Tibial artery (tissue), 4 donors: ENCODE measurements at regions not wholly inside any gene's neighbourhood (a gene's known extent, or its start where the extent isn't known, plus 50 kb on each side); places are given as distances from the start of the nearest gene placed in this dataset.

ENCODE experiments used
- DNase-seq, 2 donors: peaks; one replicate each; pipeline ENCODE4 v3.0.0-alpha.2; 2019
- H3K27ac ChIP-seq, 2 donors: fragments of 200-600 bp; sonication (generic) in 1 of 2; 1 replicate in 1 of 2; 2 replicates in 1 of 2; pipeline ENCODE4 v1.5.1; 2018 to 2019; ENCODE audit warnings: mild to moderate bottlenecking in 1 of 2
- H3K27me3 ChIP-seq, 2 donors: fragments of 200-600 bp; sonication (generic) in 1 of 2; one replicate each; pipeline versions ENCODE4 v1.5.1 to v1.6.0; 2016 to 2019
- H3K36me3 ChIP-seq, 3 donors: fragments of 200-600 bp; sonication (generic) in 2 of 3; one replicate each; pipeline ENCODE4 v1.5.1; 2016 to 2019; ENCODE audit warnings: mild to moderate bottlenecking in 2 of 3
- H3K4me1 ChIP-seq, 4 donors: fragments of 200-600 bp; sonication (generic) in 2 of 4; 1 replicate in 3 of 4; 2 replicates in 1 of 4; pipeline ENCODE4 v1.5.1; 2016 to 2019
- H3K4me3 ChIP-seq, 2 donors: fragments of 200-600 bp; sonication (generic) in 1 of 2; 1 replicate in 1 of 2; 2 replicates in 1 of 2; pipeline ENCODE4 v1.5.1; 2018 to 2019; ENCODE audit warnings: mild to moderate bottlenecking in 2 of 2
- H3K9me3 ChIP-seq, 3 donors: fragments of 200-600 bp; sonication (generic) in 1 of 3; one replicate each; pipeline ENCODE4 v1.5.1; 2016 to 2019
- CTCF ChIP-seq, 2 experiments: fragments of 200-600 bp in 1 of 2; fragments of 450-650 bp in 1 of 2; IDR thresholded peaks; one replicate each; pipeline ENCODE4 v1.5.1; 2017 to 2019; ENCODE audit warnings: antibody characterized with exemption in 2 of 2, mild to moderate bottlenecking in 1 of 2, moderate library complexity in 1 of 2
- intact Hi-C: fragments of 100-400 bp; cut with DNase I; formaldehyde crosslinking; loops from one replicate; pipeline ENCODE4 v1.15.0; 2023; ENCODE audit warnings: low total_unique reads

- DNase-seq, result no peak
- Histone ChIP-seq H3K4me1 (no peaks in the 10 kb centered on the region), H3K4me3 (no peak overlapping the region), H3K9me3 (peaks cover 0 to 3% (median 0%) of the 10 kb centered on the region in 3 donors), H3K27me3 (no peaks in the 10 kb centered on the region), H3K36me3 (no peaks in the 10 kb centered on the region), H3K27ac (no peak overlapping the region)
- intact Hi-C loops, result no loop called here
- no peak for TF ChIP-seq CTCF (IDR thresholded peaks at IDR 0.05)
Measured at GRCh38 chr4:178453057-178453456, 1010.8 kb upstream of the AGA start.

GRCh38 chr4:178457286-178457685 lies 1015.0 kb upstream of the AGA start:
- Histone ChIP-seq H3K36me3 (no peaks in the 10 kb centered on the region), H3K27me3 (no peaks in the 10 kb centered on the region), H3K9me3 (peaks cover 0 to under 1% (median 0%) of the 10 kb centered on the region in 3 donors), H3K4me3 (no peak overlapping the region), H3K27ac (no peak overlapping the region), H3K4me1 (no peaks in the 10 kb centered on the region)
- intact Hi-C loops, result no loop called here
- TF ChIP-seq CTCF (IDR thresholded peaks at IDR 0.05), result no peak
- DNase-seq, result no peak

- Histone ChIP-seq H3K4me1 (no peaks in the 10 kb centered on the region), H3K9me3 (no peaks in the 10 kb centered on the region), H3K4me3 (no peak overlapping the region), H3K27ac (no peak overlapping the region), H3K36me3 (no peaks in the 10 kb centered on the region), H3K27me3 (no peaks in the 10 kb centered on the region)
- no peak for DNase-seq
- intact Hi-C loops, result no loop called here
- no peak for TF ChIP-seq CTCF (IDR thresholded peaks at IDR 0.05)
Measured at GRCh38 chr4:178462710-178463109, 1020.5 kb upstream of the AGA start.

- Histone ChIP-seq H3K36me3 (no peaks in the 10 kb centered on the region), H3K27ac (no peak overlapping the region), H3K4me3 (no peak overlapping the region), H3K9me3 (no peaks in the 10 kb centered on the region), H3K27me3 (no peaks in the 10 kb centered on the region), H3K4me1 (no peaks in the 10 kb centered on the region)
- no peak for DNase-seq
- intact Hi-C loops, result no loop called here
- no peak for TF ChIP-seq CTCF (IDR thresholded peaks at IDR 0.05)
Measured at GRCh38 chr4:178463747-178464146, 1021.5 kb upstream of the AGA start.

- no peak overlapping the region for H3K27ac ChIP-seq
- intact Hi-C loops, result no loop called here
- H3K27me3 ChIP-seq, result no peaks in the 10 kb centered on the region
- H3K9me3 ChIP-seq, result no peaks in the 10 kb centered on the region
- H3K36me3 ChIP-seq, result no peaks in the 10 kb centered on the region
- no peak for DNase-seq
- no peaks in the 10 kb centered on the region for H3K4me1 ChIP-seq
- no peak overlapping the region for H3K4me3 ChIP-seq
- TF ChIP-seq CTCF (IDR thresholded peaks at IDR 0.05), result no peak
Measured at GRCh38 chr4:178470996-178471784, 1029.0 kb upstream of the AGA start.
